ENCODE measurements at regions not wholly inside any gene's neighbourhood (a gene's known extent, or its start where the extent isn't known, plus 50 kb on each side); places are given as distances from the start of the nearest gene placed in this dataset.

DNA sequence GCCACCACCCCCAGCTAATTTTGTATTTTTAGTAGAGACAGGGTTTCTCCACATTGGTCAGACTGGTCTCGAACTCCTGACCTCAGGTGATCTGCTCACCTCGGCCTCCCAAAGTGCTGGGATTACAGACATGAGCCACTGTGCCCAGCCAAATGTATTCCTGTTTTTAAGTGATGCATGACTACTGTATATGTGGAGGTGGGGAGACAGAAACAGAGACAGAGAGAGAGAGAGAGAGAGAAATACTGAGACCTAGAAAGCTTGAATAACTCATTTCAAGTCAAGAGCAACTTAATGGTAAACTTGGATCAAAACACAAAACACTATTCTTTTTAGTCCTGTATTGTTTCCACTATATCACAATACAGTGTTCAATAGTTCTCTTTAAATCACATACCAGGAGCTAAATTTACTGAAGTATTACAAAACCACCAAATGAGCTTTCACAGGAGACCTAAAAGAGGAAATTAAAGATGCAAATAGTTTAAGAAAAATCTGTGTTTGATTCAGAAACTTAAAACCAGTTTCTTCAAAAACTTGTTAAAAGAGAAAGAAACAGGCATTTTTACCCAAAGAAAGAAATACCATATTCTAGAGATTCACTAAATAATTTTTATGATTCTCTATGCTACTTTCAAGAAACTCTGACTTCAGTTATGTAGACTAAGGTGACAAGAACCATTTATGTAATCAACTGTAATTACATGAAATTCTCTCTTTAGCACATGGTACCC, 188.7 kb downstream of the ETS1 start:
- TF ChIP-seq POLR2AphosphoS5 (IDR thresholded peaks at IDR 0.05; ENCODE audit: insufficient read depth, low read depth, low read length) (no peak), EZH2 (IDR thresholded peaks at IDR 0.05; ENCODE audit: borderline replicate concordance, low read depth, low read length, severe bottlenecking) (no peak), POLR2A (IDR thresholded peaks at IDR 0.05; ENCODE audit: low read depth, low read length) (no peak), FOS (IDR thresholded peaks at IDR 0.05; ENCODE audit: borderline replicate concordance, insufficient read depth, low read length) (no peak)
- TF ChIP-seq, protein P1, sequence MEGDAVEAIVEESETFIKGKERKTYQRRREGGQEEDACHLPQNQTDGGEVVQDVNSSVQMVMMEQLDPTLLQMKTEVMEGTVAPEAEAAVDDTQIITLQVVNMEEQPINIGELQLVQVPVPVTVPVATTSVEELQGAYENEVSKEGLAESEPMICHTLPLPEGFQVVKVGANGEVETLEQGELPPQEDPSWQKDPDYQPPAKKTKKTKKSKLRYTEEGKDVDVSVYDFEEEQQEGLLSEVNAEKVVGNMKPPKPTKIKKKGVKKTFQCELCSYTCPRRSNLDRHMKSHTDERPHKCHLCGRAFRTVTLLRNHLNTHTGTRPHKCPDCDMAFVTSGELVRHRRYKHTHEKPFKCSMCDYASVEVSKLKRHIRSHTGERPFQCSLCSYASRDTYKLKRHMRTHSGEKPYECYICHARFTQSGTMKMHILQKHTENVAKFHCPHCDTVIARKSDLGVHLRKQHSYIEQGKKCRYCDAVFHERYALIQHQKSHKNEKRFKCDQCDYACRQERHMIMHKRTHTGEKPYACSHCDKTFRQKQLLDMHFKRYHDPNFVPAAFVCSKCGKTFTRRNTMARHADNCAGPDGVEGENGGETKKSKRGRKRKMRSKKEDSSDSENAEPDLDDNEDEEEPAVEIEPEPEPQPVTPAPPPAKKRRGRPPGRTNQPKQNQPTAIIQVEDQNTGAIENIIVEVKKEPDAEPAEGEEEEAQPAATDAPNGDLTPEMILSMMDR (IDR thresholded peaks at IDR 0.05; ENCODE audit: extremely low read depth in 1 of 2, insufficient read depth in 1 of 2, low read depth in 1 of 2, low read length in 2 of 2), result no peak

Measured in endothelial cell of umbilical vein (primary cell).